Eye (tissue), 1 donor: ENCODE measurements at regions not wholly inside any gene's neighbourhood (a gene's known extent, or its start where the extent isn't known, plus 50 kb on each side); places are given as distances from the start of the nearest gene placed in this dataset.
"Not testable (repeated sequence)": the region's sequence is repeated elsewhere in the genome, so short reads cannot be mapped to it uniquely, and the experiment has no call there.

ENCODE experiments used
- DNase-seq: peaks from one replicate; pipeline ENCODE4 v3.0.0-alpha.2; 2015

- no peak for DNase-seq
Measured at GRCh38 chr11:59008947-59009346, 69.7 kb downstream of the GLYATL1 start.

- no peak for DNase-seq
Measured at GRCh38 chr11:59009661-59010060, 70.4 kb downstream of the GLYATL1 start.

- DNase-seq = no peak
Measured at GRCh38 chr11:59010708-59011107, 71.4 kb downstream of the GLYATL1 start.

GRCh38 chr11:59011655-59012397, 72.5 kb downstream of the GLYATL1 start:
- DNase-seq = peak; percentile 27

GRCh38 chr11:59012398-59013265, 73.3 kb downstream of the GLYATL1 start:
- no peak for DNase-seq

- DNase-seq = no peak
Measured at GRCh38 chr11:59025097-59025496, 61.0 kb upstream of the GLYATL1B start.

GRCh38 chr11:59028105-59028504, 58.0 kb upstream of the GLYATL1B start:
- no peak for DNase-seq

- DNase-seq = no peak
Measured at GRCh38 chr11:59029366-59029889, 56.7 kb upstream of the GLYATL1B start.

GRCh38 chr11:59030037-59030436, 56.1 kb upstream of the GLYATL1B start:
- DNase-seq = no peak

- DNase-seq = not testable (repeated sequence)
Measured at GRCh38 chr11:59031746-59032145, 54.4 kb upstream of the GLYATL1B start.
